ENCODE measurements at regions not wholly inside any gene's neighbourhood (a gene's known extent, or its start where the extent isn't known, plus 50 kb on each side); places are given as distances from the start of the nearest gene placed in this dataset.

DNA sequence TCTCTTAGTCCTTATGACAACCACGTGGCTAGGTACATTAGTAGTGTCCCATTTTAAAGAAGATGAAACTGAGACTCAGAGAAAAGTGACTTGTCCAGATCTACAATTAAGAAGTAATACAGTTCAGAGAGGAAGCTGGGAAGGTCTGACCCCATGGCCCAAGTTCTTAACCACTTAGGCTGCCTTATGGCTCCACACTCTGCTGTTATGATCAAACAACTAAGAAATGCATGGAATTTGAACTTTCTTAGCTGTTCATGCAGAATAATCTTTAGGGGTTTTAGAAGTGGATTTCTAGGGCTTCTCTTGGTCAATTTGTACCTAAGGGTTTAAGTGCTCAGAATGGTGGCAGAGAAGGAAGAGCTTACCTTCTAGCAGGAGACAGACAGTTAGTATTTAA, 128.0 kb upstream of the MSX2 start:
- DNase-seq (ENCODE audit: low spot score) = no peak

- DNase-seq (ENCODE audit: low spot score) = no peak
Measured at GRCh38 chr5:174599992-174600391, 124.4 kb upstream of the MSX2 start.

- no peak for DNase-seq (ENCODE audit: low spot score)
Measured at GRCh38 chr5:174601946-174602345, 122.4 kb upstream of the MSX2 start.

DNA sequence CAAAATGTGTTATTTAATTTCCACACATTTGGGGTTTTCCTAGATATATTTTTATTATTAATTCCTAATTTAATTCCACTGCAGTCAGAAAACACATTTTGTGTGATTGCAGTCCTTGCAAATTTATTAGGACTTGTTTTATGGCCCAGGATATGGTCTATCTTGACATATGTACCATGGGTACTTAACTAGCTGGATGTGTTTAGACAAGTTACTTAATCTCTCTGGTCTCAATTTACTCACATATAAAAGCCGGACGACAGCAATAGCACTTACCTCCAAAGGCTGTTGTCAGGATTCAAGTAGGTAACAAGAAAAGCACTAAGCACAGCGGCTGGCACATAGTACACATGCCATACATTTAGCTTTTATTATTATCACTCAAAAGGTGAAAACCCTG, 118.2 kb upstream of the MSX2 start:
- DNase-seq (ENCODE audit: low spot score) = no peak

DNA sequence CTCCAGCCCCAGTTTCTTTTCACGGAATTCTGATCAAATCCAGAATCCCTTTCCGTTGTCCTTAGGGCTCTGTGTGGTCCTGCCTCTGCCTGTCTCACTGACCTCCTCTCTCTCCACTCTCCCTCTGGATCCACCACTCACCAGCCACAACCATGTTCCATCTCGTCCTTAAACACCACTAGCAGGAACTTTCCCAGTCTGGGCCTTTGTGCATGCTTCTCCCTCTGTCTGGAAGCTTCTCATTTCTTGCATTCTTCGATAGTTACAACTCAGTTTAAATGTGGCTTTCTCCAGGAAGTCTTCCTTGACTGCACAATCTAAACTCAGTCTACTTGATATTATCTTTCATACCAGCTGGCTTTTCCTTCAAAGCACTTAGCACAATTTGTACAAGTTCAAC, 117.7 kb upstream of the MSX2 start:
- no peak for DNase-seq (ENCODE audit: low spot score)

DNA sequence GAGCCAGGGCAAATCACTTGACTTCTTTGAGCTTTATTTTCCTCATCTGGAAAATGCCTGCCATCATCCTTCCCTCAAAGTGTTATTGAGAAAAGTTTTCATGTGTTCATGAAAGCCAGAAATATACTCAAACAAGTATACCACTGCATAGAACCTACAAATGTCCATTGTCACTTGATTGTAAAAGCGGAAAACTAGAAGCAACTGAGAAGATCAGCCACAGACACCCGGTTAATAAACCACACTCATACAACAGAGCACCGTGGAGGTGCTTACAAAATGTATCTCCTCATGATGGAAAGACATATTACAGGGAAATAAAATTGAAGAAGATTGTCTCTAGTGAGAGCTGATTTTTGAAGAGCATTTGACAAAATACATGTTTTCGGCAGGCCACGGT, 117.2 kb upstream of the MSX2 start:
- no peak for DNase-seq (ENCODE audit: low spot score)

DNA sequence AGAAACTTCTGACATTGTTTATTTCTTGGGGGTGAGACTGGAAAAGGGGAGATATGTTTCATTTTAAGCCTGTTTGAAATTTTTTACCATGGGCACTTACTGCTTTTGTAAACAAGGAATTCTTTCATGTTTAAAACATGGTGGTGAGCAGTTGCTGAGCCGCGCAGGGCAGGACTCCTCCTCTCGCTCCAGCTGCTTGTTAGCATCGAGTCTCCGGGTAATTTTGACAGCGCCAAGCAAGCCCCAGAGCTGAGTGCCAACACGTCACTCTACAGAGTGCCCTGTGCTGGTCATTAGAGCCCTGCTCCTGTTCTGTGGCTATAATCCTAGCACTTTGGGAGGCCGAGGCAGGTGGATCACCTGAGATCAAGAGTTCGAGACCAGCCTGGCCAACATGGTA, 116.5 kb upstream of the MSX2 start:
- no peak for DNase-seq (ENCODE audit: low spot score)

DNA sequence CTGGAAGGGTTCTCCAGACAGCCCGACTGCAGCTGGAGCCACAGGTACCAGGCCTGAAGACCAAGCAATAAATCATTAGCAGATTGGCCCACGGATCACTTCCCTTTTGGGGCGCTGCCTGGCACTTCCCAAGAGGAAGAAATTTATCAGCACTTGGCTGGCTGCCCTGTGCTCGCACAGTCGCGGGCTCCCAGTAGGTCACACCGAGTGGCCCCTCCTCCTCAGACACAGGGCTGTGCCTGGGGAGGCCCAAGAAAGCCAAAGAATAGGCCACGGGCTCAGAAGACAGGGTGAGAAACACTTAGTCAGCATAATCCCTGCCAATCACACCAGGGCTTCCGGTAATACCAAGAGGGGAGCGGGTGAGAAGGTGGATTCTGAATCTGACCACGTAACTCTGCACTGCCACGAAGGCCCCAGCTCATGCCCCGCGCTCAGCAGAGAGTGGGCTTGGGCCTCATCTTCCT, 115.7 kb upstream of the MSX2 start:
- no peak for DNase-seq (ENCODE audit: low spot score)

DNA sequence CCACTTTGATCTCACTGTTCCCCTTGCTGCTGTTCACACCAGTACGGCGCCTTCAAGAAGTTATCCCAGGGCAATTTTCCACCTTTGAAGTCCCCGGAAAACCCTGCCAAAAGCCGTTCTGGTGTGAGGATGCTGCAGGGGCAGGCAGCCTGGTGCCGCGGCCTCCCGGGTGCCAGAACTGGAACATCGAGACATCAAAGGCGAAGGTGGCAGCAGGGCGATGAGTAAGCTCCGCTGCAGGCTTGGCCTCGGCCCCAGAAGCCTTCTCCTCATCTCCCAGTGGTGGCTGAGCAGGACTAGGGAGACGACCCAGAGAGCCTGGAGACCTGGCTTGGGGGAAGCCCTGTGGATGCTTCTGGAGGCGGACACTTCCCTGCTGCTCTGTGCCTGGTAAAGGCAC, 115.3 kb upstream of the MSX2 start:
- DNase-seq (ENCODE audit: low spot score) = no peak

GRCh38 chr5:174610968-174611367, 113.4 kb upstream of the MSX2 start:
- no peak for DNase-seq (ENCODE audit: low spot score)

DNA sequence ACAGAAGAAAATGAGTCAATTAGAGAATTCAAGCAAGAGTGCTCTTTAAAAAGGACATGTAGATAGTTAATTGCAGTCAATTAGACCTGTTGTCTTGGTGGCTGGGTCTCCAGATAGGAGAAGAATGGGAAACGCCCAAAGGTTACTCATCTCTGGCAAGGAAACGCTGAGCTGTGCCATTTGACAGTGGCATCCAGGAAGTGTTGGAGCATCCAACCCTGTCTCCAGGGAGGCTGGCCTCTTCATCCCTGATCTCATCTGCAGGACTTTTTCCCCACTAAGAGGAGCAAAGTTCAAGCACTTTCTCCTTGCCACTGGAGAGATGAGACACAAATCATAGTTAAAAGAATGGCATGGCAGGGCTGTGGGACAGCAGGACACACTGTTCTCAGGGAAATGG, 111.7 kb upstream of the MSX2 start:
- no peak for DNase-seq (ENCODE audit: low spot score)

- no peak for DNase-seq (ENCODE audit: low spot score)
Measured at GRCh38 chr5:174614500-174615135, 109.8 kb upstream of the MSX2 start.

- DNase-seq (ENCODE audit: low spot score) = no peak
Measured at GRCh38 chr5:174616036-174616435, 108.3 kb upstream of the MSX2 start.

DNA sequence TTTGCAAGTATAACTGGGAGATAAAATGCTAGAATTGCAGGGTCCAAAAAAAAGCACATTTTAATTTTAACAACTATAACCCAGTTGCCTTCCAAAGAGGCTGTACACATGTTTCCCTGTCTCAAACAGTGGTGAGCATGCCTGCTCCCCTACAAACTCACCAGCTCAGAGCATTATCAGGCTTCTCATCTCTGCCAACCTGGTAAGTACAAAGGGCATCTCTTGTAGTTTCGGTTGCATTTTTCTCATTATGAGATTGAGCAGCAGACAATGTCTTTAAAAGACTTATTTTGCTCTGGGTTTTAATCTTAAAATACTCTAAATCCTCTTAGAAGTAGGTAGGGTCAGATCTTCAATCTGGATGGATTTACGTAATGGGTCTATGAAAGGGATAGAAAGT, 107.1 kb upstream of the MSX2 start:
- DNase-seq (ENCODE audit: low spot score) = no peak

DNA sequence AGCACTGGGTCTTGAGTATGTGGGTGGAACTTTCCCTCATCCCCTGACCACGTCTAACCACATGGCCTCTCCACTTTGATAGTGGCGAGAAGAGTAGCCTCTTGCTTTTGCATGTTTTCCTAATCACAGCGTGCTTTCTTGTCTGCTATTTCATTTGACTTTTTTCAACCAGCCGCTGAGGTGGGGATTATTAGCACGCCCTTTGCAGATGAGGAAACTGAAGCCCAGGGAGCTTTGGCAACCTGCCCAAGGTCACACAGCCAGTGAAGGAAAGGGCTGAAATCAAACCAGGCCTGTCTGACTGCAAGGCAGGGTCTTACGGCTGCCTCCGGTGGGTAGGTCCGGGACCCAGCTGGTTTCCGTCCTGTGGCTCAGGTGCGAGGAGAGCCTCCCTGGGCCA, 106.5 kb upstream of the MSX2 start:
- no peak for DNase-seq (ENCODE audit: low spot score)

DNA sequence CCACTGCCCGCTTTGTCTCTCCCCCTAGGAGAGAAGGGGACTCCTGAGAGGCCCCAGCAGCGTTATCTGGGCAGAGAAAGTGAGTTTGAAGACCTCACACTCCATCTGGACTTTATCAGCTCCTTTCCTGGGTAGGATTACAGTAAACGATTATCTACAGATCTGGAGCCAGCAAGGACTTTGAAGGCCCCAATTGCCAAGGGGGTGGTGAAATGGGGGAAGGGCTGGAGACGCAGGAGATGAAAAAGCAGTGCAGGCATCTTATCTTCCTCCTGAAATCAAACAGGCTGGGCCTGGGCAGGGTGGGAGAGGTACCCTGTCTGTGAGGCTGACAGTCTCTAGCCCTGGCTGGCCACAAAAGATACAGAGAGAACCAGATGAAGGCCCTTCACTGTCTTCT, 105.8 kb upstream of the MSX2 start:
- DNase-seq (ENCODE audit: low spot score) = no peak

- no peak for DNase-seq (ENCODE audit: low spot score)
Measured at GRCh38 chr5:174622067-174622466, 102.3 kb upstream of the MSX2 start.

DNA sequence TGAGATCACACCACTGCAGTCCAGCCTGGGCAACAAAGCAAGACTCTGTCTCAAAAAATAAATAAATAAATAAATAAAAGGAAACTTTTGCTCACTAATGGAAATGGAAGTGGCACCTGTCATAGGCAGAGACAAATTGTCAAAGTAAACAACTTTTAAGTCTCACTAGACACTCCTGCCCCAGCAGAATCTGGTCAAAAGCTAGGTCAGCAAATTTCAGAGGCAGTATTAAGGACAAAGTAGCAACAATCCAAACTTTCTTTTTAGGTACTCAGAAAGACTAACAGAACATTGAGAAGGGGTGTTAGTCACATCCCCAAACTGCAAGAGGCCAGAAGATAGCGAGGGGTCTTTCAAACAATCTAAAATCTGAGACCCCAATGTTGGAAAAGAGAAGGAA, 101.4 kb upstream of the MSX2 start:
- no peak for DNase-seq (ENCODE audit: low spot score)

DNA sequence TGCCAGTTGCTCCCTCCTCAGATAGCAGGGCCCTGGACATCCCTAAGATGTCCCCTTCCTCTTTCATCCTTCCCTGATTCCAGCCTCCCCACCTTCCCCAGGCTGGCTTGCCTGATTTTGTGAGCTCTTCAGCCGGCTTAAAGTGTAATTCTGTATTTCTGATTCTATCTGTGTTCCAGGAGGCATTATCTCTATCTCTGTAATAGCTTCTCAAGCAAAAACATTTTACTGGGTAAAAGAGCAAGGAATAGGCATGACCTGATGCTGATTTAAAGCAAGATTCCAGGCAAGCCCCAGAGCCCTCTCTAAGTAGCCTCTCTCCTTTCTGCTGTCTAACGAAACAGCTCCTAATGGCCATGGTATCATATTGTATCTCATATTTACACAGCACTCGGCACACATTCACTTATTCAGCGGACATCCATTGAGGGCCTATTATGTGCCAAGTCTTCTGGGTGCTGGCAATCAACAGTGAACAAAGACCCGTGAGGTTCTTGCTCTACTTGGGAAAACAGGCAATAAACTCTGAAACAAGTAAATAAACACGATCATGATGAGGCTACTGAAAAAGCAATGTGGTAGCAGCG, 100.9 kb upstream of the MSX2 start:
- DNase-seq (ENCODE audit: low spot score) = no peak

GRCh38 chr5:174624733-174625522, 99.5 kb upstream of the MSX2 start:
- DNase-seq (ENCODE audit: low spot score) = no peak

DNA sequence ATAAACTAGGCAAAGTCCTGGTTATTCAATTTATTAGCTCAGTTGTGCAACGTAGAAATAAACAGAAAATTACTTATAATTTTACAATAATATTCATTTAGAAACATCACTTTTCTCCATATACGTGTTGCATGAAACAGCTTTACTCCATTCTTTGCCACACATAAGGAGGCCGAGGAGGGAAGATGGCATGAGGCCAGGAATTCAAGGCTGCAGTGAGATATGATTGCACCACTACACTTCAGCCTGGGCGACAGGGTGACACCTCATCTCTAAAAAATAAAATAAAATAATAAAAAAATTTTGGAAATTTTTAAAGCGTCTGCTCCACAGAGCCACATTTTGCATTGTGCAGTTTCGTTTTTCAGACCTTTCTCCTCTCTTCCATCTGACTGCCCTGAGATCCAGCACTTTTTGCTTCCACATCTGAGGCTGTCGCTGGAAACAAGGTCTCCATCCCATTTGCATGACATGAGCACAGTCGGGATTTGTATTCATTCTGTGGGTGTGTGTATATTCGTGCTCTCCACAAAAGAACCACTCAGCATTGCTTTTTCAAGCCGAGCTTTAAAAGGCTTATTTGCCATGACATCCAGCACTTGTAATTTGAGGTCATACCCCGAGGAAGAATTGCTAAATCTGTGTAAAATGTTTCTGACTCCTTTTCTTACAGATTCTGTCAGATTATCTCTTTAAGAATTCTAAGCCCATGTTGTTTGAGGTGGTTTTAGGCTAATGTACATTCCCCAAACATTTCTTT, 98.6 kb upstream of the MSX2 start:
- no peak for DNase-seq (ENCODE audit: low spot score)

DNA sequence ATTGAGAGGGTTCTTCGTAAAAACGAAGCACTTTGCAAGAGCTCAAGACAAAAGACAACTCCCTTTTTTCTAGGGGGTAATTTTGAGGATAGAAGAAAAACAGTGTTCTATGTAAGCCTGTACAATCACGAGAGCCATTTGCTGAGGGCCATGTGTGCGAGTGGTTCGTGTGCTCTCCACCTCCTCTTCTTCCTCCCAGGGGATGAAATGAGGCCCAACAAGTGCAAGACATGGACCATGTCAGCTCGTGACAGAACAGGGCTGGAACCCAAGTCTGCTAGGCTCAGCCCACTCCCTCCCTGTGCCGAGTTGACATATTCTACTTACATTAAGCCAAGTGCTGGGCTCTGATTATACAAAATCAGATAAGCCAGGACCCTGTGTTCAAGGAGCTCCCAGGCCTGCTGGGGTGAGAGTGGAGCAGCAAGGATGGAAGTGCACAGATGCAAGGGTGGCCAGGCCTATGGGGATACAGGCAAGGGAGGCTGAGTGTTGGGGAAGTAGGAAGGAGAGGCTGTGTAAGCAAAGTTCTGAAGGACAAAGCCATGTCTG, 97.9 kb upstream of the MSX2 start:
- DNase-seq (ENCODE audit: low spot score) = no peak

All from kidney capillary endothelial cell (primary cell).